Hematopoietic multipotent progenitor cell treated with erythropoietin and hydrocortisone succinate and interleukin-3 and kit ligand, for 15 days (in vitro differentiated cells): ENCODE measurements at regions not wholly inside any gene's neighbourhood (a gene's known extent, or its start where the extent isn't known, plus 50 kb on each side); places are given as distances from the start of the nearest gene placed in this dataset.
A peak's percentile ranks its signal among the peaks of the same experiment; 100 is the strongest.

Source experiments
- DNase-seq: peaks from one replicate; pipeline ENCODE4 v3.0.0-alpha.2; 2015; ENCODE audit warnings: low spot score

DNA sequence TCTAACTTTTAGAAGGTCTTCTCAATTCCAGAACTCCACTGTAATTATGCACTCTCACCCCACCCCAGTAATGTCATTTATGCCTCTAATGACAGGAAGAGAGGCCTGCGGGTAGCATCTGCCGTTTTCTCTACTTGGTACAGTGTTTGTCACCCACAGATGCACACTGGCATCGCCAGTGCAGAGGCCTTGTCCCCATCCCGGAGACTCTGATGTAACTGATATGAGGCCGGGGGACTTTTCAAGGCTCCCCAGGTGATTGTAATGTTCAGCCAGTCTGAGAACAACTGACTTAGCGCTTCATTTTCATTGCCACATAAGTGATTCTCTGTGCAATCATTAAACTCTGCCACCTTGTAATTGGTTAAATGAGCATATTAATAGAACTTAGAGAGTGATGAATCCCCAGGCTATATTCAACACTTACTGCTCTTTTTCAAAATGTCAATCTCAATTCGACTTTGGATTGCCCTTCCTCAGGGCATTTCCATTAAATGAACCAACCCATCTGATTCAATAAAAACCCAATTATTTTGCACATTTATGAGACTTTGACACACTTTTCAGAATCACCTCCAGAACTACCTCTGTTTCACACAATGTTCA lies 113.2 kb downstream of the HERPUD2 start:
- no peak for DNase-seq

DNA sequence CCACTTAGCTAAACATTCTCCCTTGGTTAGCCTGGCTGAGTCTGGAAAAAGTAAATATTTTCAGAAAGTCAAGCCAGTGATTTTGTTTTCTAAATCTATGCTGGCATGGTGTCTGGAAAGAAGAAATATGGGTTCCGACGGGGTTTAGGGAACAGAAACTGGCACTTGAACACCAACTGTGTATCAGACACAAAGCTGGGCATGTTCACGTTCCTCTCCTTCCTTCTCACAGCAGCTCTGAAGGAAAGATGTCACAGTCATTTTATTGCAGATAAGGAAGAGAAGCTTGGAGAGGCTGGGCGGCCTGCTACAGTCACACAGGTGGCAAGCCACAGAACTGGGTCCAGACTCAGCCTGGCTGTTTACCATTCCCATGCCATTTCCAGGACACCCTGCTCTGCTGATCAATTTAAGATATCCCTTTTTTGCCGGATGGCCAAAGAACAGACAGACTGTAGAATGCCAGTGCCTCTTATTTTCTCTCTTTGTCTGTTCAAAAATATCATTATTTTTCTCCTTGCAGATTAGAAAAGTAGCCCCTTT lies 118.8 kb downstream of the HERPUD2 start:
- no peak for DNase-seq

GRCh38 chr7:35571611-35572240 lies 123.2 kb downstream of the HERPUD2 start:
- no peak for DNase-seq

DNA sequence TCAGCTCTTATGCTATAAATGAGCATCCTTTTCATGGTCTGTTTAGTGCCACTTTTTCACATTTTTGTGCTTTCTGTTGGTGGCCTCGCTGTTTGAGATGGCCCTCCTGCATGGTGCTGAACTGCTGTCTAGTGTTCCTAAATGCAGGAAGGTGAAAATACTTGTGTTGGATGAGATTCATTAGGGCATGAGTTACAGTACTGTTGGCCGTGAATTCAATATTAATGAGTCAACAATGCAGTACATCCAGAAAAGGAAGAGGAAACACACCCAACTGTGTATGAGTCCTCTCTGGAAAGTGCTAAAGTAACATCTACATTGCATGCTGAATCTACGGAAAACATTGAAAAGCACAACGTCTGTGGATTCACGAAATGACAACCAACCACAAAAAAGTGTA lies 124.0 kb downstream of the HERPUD2 start:
- DNase-seq: no peak

DNA sequence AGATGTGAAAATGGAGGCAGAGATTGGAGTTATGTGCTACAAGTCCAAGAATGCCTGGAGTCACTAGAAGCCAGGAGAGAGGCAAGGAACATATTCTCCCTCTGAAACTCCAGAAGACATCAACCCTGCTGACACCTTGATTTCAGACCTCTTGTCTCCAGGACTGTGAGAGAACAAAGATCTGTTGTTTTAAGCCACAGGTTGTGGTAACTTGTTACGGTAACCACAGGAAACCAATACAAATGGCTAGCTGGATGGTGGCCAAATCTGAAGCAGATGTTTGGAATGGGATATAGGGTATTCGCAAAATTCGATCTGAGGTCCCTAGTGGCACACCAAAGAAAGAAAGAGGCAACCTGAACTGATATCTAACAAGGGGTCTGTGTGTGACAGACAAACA lies 129.0 kb downstream of the HERPUD2 start:
- DNase-seq: no peak

DNA sequence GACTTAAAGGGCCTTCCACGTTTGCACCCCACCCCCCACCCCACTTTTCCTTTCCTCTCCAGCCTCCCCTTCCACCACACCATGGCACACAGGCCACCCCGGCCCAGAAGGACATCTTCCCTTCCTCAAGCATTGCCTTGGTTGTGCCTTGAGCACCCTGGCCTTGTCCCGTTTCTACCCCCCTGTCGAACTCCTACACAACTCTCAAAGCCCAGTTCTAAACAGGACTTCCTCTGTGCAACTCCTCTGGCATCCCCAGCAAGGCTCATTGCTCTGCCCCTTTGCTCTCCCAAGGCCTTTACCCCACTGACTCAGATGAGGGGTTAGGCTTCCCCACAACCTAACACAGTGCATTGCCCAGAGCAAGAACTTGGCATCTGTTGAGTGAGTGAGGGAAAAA lies 136.1 kb downstream of the HERPUD2 start:
- no peak for DNase-seq

- no peak for DNase-seq
Observed at GRCh38 chr7:35556515-35557471, 138.1 kb downstream of the HERPUD2 start.

DNA sequence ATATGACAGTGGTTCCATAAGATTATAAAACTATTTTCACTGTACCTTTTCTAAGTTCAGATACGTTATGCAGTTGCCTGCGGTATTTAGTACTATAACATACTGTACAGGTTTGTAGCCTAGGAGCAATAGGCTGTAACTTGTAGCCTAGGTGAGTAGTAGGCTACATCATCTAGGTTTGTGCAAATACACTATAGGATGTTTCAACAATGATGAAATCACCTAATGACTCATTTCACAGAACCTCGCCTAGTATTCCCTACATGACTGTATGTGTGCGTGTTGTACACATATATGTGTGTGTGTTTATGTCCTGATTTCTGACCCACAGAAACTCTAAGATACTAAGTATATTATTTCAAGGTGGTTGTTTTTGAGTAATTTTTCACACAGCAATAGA lies 139.0 kb downstream of the HERPUD2 start:
- DNase-seq: no peak

DNA sequence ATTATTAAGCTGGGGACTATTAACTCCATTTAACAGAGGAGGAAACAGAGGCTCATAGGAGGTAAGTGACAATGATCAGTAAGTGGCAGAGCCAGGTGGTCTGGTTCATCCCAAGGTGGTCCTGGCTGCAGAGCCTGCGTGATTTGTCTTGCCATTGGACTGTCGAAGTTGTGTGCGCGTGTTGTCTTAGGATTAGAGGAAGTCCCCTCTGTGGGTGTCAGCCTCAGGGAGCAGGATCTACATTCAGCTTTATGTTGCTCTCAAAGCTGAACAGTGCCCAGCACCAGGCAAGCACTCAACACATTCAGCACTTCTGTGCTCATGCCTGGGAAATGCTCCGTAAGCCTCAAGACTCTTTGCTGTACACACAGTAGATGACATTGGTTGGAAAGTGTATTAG lies 139.5 kb downstream of the HERPUD2 start:
- no peak for DNase-seq

DNA sequence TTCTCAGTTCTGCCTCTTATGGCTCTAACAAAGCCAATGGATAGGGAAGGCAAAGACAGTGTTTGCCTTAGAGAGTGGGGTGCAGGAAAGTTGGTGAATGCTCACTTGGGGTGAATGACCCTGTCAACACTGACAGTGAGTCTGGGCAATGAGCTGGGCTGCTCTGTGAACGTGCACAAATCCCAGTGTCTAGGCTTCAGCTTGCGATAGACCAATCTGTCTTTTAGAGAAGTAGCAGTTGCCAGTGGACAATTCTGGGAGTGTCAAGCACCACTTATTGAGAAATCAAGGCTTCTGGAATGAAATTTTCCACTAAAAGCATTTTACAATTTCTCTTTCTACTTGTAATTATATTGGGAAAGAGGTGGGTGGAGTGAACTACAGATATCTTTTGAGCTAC lies 141.4 kb downstream of the HERPUD2 start:
- DNase-seq: no peak

DNA sequence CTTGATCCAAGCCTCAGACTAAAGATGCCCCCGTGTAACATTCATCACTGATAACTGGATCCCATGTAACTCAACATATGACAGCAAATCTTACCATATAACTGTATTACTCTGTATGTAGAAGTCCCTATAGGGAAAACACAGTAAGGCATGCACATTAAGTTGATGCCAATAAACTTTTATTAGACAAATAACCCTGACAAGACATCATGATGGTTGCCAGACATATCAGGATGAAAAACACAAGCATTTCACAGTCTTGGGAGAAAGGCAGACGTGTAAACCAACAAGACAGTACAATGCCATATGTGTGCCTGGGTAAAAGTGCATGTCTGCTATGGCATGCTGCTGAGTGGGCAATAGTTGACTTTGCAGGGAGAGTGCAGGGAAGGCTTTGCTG lies 142.2 kb downstream of the HERPUD2 start:
- no peak for DNase-seq

GRCh38 chr7:35551321-35552081 lies 143.4 kb downstream of the HERPUD2 start:
- no peak for DNase-seq

- no peak for DNase-seq
Observed at GRCh38 chr7:35550831-35551230, 144.1 kb downstream of the HERPUD2 start.

GRCh38 chr7:35549781-35550180 lies 145.2 kb downstream of the HERPUD2 start:
- no peak for DNase-seq

GRCh38 chr7:35548291-35548690 lies 146.6 kb downstream of the HERPUD2 start:
- no peak for DNase-seq

- no peak for DNase-seq
Observed at GRCh38 chr7:35546691-35547429, 148.1 kb downstream of the HERPUD2 start.

DNA sequence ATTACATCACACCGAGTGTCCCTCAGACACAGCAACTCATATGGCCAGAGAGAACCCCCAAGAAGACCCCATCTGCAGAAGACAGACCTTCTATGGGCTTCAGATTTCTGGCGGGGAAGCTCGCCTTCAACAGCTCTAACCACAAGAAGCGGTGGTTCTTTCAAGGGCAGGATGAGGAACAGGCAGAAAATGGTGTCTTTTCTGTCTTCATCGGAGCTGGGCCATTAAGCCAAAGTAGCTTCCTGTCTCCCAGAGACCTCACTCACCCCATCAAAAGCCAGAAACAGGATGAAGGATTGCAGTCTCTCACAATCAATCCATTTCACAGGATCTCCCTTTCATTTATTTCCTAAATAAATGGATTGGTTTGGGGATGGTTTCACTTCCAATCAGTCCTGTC lies 149.1 kb downstream of the HERPUD2 start:
- DNase-seq: no peak

- no peak for DNase-seq
Observed at GRCh38 chr7:35544028-35544742, 150.8 kb downstream of the HERPUD2 start.

DNA sequence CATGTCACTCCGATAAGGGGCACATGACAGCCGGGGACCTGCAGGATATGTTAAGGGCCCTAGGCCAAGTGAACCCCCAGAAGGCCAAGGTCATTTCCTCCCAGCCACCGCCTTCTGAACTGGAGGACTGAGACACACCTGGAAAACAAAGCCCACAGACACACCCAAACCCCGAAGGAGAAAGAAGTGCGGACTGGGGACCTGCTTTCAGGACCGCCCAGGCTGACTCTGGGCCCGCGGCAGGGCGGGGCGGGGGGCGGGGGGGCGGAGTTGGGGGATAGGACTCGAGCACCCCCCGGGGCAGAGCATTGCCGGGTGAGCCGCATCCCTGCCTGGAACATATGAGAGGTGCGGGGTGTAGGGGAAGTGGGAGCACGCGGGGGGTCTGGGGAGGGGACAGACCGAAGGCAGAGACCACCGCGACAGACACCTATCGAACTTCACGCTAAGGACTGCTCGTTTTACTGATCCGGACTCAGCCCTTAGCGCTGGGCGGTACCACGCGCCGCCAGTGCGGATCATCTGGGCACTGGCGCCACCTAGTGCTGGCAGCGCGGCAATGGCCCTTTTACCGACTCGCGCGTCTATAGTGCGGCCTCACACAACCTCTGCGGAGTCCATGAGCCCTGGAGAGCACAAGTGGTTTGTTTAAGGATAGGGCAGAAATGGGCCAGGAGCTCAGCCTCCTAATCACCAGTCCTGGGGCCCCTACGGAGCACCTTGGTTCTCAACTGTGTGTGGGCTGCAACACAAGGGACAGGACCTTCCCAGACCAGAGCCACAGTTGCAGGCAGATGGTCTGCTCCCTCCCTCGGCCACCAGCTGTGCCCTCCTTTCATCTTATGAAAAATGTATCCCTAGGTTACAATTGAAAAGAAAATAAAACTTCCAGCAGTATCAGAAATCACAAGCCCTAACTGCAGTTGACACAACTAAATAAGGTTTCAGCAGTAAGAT lies 157.6 kb downstream of the HERPUD2 start:
- DNase-seq: peak; percentile 68
